Liver (tissue), 8 donors: ENCODE measurements at regions not wholly inside any gene's neighbourhood (a gene's known extent, or its start where the extent isn't known, plus 50 kb on each side); places are given as distances from the start of the nearest gene placed in this dataset.

Experiments
- DNase-seq: peaks from one replicate; pipeline ENCODE4 v3.0.0-alpha.2; 2017; ENCODE audit warnings: low spot score
- H3K27ac ChIP-seq, 2 donors: one replicate each; pipeline ENCODE4 v1.7.0; 2013; ENCODE audit warnings: inconsistent platforms in 2 of 2, low read length in 2 of 2, control low read depth in 1 of 2, low read depth in 1 of 2, mild to moderate bottlenecking in 1 of 2
- H3K27me3 ChIP-seq, 4 donors: one replicate each; pipeline versions ENCODE4 v1.6.1 to v1.7.0; 2013; ENCODE audit warnings: low read length in 3 of 4, inconsistent platforms in 1 of 4, mild to moderate bottlenecking in 1 of 4, moderate library complexity in 1 of 4; ENCODE audit not compliant: control insufficient read depth in 4 of 4, insufficient read depth in 4 of 4
- H3K36me3 ChIP-seq, 4 donors: one replicate each; pipeline versions ENCODE4 v1.6.1 to v1.7.0; 2013; ENCODE audit warnings: low read length in 3 of 4, mild to moderate bottlenecking in 3 of 4, low read depth in 1 of 4, moderate library complexity in 1 of 4; ENCODE audit not compliant: control insufficient read depth in 4 of 4, insufficient read depth in 3 of 4
- H3K4me1 ChIP-seq, 4 donors: one replicate each; pipeline versions ENCODE4 v1.6.1 to v1.7.0; 2013; ENCODE audit warnings: low read length in 3 of 4, mild to moderate bottlenecking in 3 of 4, moderate library complexity in 1 of 4; ENCODE audit not compliant: control insufficient read depth in 4 of 4, insufficient read depth in 4 of 4
- H3K4me3 ChIP-seq, 3 donors: one replicate each; pipeline versions ENCODE4 v1.6.1 to v1.7.0; 2013; ENCODE audit warnings: low read length in 3 of 3, control low read depth in 1 of 3, low read depth in 1 of 3, mild to moderate bottlenecking in 1 of 3
- H3K9ac ChIP-seq, 2 donors: one replicate each; pipeline ENCODE4 v1.7.0; 2013; ENCODE audit warnings: low read length in 2 of 2, mild to moderate bottlenecking in 2 of 2, moderate library complexity in 2 of 2, control low read depth in 1 of 2, low read depth in 1 of 2
- H3K9me3 ChIP-seq, 4 donors: one replicate each; pipeline versions ENCODE4 v1.6.1 to v1.7.0; 2013; ENCODE audit warnings: low read length in 3 of 4; ENCODE audit not compliant: control insufficient read depth in 4 of 4
- ATF3 ChIP-seq: IDR thresholded peaks from 2 replicates; pipeline ENCODE4 v1.6.1; 2016; ENCODE audit warnings: antibody characterized with exemption
- EGR1 ChIP-seq, 2 donors: IDR thresholded peaks; 2 replicates each; pipeline ENCODE4 v1.6.1; 2016 to 2018; ENCODE audit warnings: antibody characterized with exemption in 2 of 2, low read depth in 2 of 2
- FOXA1 ChIP-seq: IDR thresholded peaks from 2 replicates; pipeline ENCODE4 v1.6.1; 2016; ENCODE audit warnings: antibody characterized with exemption
- FOXA2 ChIP-seq: IDR thresholded peaks from 2 replicates; pipeline ENCODE4 v1.6.1; 2016; ENCODE audit warnings: antibody characterized with exemption
- GABPA ChIP-seq, 2 donors: IDR thresholded peaks in 1 of 2; conservative IDR thresholded peaks in 1 of 2; 2 replicates each; pipeline ENCODE4 v1.6.1; 2016; ENCODE audit warnings: antibody characterized with exemption in 2 of 2, mild to moderate bottlenecking in 1 of 2, moderate library complexity in 1 of 2
- HNF4A ChIP-seq, 2 donors: conservative IDR thresholded peaks; 2 replicates each; pipeline ENCODE4 v1.6.1; 2016; ENCODE audit warnings: antibody characterized with exemption in 2 of 2, mild to moderate bottlenecking in 2 of 2
- HNF4G ChIP-seq: IDR thresholded peaks from 2 replicates; pipeline ENCODE4 v1.6.1; 2016; ENCODE audit warnings: antibody characterized with exemption
- JUND ChIP-seq, 2 donors: IDR thresholded peaks; 2 replicates each; pipeline ENCODE4 v1.6.1; 2016; ENCODE audit warnings: antibody characterized with exemption in 2 of 2
- MAX ChIP-seq: IDR thresholded peaks from 2 replicates; pipeline ENCODE4 v1.6.1; 2016; ENCODE audit warnings: antibody characterized with exemption
- NR2F2 ChIP-seq: IDR thresholded peaks from 2 replicates; pipeline ENCODE4 v1.6.1; 2016; ENCODE audit warnings: antibody characterized with exemption
- RAD21 ChIP-seq, 2 donors: IDR thresholded peaks; 2 replicates each; pipeline ENCODE4 v1.6.1; 2016; ENCODE audit warnings: antibody characterized with exemption in 2 of 2, mild to moderate bottlenecking in 2 of 2
- RXRA ChIP-seq, 2 donors: IDR thresholded peaks; 2 replicates each; pipeline ENCODE4 v1.6.1; 2017 to 2018; ENCODE audit warnings: antibody characterized with exemption in 2 of 2, mild to moderate bottlenecking in 1 of 2
- SP1 ChIP-seq: IDR thresholded peaks from 2 replicates; pipeline ENCODE4 v1.6.1; 2018; ENCODE audit warnings: antibody characterized with exemption, mild to moderate bottlenecking
- TAF1 ChIP-seq: conservative IDR thresholded peaks from 2 replicates; pipeline ENCODE4 v1.6.1; 2016; ENCODE audit warnings: antibody characterized with exemption, mild to moderate bottlenecking
- YY1 ChIP-seq: IDR thresholded peaks from 2 replicates; pipeline ENCODE4 v1.6.1; 2016; ENCODE audit warnings: antibody characterized with exemption, mild to moderate bottlenecking
- WGBS: extraction: QIAGEN DNeasy Blood & Tissue Kit; methylation state at CpG from one replicate; pipeline ENCODE4 v1.1.7; 2013; 5-methylcytosine and 5-hydroxymethylcytosine counted together
- TF ChIP-seq, protein P1 (sequence below): IDR thresholded peaks from 2 replicates; pipeline ENCODE4 v1.6.1; 2016; ENCODE audit warnings: antibody characterized with exemption
- TF ChIP-seq, protein P2 (sequence below): fragments of 150-350 bp; IDR thresholded peaks from 2 replicates; pipeline ENCODE4 v1.5.1; 2017; ENCODE audit warnings: improper control_type of control experiment, low read depth, low read length; ENCODE audit not compliant: missing input control
- TF ChIP-seq, protein P3 (sequence below): IDR thresholded peaks from 2 replicates; pipeline ENCODE4 v1.6.1; 2016; ENCODE audit warnings: antibody characterized with exemption, mild to moderate bottlenecking
- donor health status: healthy.
- donor health status: healthy.
- donor health status: healthy.
- donor health status: healthy.
- donor health status: healthy.

- TF ChIP-seq, protein P1, sequence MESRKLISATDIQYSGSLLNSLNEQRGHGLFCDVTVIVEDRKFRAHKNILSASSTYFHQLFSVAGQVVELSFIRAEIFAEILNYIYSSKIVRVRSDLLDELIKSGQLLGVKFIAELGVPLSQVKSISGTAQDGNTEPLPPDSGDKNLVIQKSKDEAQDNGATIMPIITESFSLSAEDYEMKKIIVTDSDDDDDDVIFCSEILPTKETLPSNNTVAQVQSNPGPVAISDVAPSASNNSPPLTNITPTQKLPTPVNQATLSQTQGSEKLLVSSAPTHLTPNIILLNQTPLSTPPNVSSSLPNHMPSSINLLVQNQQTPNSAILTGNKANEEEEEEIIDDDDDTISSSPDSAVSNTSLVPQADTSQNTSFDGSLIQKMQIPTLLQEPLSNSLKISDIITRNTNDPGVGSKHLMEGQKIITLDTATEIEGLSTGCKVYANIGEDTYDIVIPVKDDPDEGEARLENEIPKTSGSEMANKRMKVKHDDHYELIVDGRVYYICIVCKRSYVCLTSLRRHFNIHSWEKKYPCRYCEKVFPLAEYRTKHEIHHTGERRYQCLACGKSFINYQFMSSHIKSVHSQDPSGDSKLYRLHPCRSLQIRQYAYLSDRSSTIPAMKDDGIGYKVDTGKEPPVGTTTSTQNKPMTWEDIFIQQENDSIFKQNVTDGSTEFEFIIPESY, result no peak
Observed at GRCh38 chr14:80136358-80136757, 74.9 kb downstream of the DIO2 start (continued).

- TF ChIP-seq, protein P1, result no peak
- TF ChIP-seq RAD21 (IDR thresholded peaks at IDR 0.05), result no peak
- TF ChIP-seq EGR1 (IDR thresholded peaks at IDR 0.05; ENCODE audit: low read depth in 2 of 2), result no peak
- TF ChIP-seq HNF4A (conservative IDR thresholded peaks at IDR 0.05), result no peak
- no peak for TF ChIP-seq FOXA1
- no peak for TF ChIP-seq RXRA (IDR thresholded peaks at IDR 0.05)
- TF ChIP-seq, protein P2, sequence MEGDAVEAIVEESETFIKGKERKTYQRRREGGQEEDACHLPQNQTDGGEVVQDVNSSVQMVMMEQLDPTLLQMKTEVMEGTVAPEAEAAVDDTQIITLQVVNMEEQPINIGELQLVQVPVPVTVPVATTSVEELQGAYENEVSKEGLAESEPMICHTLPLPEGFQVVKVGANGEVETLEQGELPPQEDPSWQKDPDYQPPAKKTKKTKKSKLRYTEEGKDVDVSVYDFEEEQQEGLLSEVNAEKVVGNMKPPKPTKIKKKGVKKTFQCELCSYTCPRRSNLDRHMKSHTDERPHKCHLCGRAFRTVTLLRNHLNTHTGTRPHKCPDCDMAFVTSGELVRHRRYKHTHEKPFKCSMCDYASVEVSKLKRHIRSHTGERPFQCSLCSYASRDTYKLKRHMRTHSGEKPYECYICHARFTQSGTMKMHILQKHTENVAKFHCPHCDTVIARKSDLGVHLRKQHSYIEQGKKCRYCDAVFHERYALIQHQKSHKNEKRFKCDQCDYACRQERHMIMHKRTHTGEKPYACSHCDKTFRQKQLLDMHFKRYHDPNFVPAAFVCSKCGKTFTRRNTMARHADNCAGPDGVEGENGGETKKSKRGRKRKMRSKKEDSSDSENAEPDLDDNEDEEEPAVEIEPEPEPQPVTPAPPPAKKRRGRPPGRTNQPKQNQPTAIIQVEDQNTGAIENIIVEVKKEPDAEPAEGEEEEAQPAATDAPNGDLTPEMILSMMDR, result no peak
- TF ChIP-seq JUND (IDR thresholded peaks at IDR 0.05), result no peak
- TF ChIP-seq SP1, result no peak
- no peak for TF ChIP-seq TAF1
- TF ChIP-seq FOXA2, result no peak
- TF ChIP-seq MAX, result no peak
- no peak for TF ChIP-seq YY1
- TF ChIP-seq GABPA (IDR thresholded peaks at IDR 0.05 in 1 of 2, conservative IDR thresholded peaks at IDR 0.05 in 1 of 2), result no peak
- TF ChIP-seq HNF4G, result no peak
- TF ChIP-seq ATF3, result no peak
- TF ChIP-seq, protein P3, sequence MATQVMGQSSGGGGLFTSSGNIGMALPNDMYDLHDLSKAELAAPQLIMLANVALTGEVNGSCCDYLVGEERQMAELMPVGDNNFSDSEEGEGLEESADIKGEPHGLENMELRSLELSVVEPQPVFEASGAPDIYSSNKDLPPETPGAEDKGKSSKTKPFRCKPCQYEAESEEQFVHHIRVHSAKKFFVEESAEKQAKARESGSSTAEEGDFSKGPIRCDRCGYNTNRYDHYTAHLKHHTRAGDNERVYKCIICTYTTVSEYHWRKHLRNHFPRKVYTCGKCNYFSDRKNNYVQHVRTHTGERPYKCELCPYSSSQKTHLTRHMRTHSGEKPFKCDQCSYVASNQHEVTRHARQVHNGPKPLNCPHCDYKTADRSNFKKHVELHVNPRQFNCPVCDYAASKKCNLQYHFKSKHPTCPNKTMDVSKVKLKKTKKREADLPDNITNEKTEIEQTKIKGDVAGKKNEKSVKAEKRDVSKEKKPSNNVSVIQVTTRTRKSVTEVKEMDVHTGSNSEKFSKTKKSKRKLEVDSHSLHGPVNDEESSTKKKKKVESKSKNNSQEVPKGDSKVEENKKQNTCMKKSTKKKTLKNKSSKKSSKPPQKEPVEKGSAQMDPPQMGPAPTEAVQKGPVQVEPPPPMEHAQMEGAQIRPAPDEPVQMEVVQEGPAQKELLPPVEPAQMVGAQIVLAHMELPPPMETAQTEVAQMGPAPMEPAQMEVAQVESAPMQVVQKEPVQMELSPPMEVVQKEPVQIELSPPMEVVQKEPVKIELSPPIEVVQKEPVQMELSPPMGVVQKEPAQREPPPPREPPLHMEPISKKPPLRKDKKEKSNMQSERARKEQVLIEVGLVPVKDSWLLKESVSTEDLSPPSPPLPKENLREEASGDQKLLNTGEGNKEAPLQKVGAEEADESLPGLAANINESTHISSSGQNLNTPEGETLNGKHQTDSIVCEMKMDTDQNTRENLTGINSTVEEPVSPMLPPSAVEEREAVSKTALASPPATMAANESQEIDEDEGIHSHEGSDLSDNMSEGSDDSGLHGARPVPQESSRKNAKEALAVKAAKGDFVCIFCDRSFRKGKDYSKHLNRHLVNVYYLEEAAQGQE, result no peak
- TF ChIP-seq NR2F2, result no peak
- WGBS, result 57% methylated on average over 3 of the region's 3 CpGs
- Histone ChIP-seq H3K27ac (no peak overlapping the region), H3K36me3 (no peaks in the 10 kb centered on the region), H3K4me1 (no peaks in the 10 kb centered on the region), H3K27me3 (no peaks in the 10 kb centered on the region), H3K9me3 (peaks cover 0 to 7% (median 3%) of the 10 kb centered on the region in 4 donors), H3K4me3 (no peak overlapping the region), H3K9ac (no peak overlapping the region)
- no peak for DNase-seq
Observed at GRCh38 chr14:80135305-80136088, 75.8 kb downstream of the DIO2 start.
